HL-60 (cell line): ENCODE measurements at regions not wholly inside any gene's neighbourhood (a gene's known extent, or its start where the extent isn't known, plus 50 kb on each side); places are given as distances from the start of the nearest gene placed in this dataset.

Experiments
- DNase-seq, 2 experiments: peaks; one replicate each; pipeline ENCODE4 v3.0.0-alpha.2; 2010 to 2020; ENCODE audit warnings: low read depth in 1 of 2, low spot score in 1 of 2
- H3K27ac ChIP-seq: fragments of 250-450 bp; sonication (Bioruptor Pico); replicated peaks from 2 replicates; pipeline ENCODE4 v1.5.1; 2020; ENCODE audit warnings: mild to moderate bottlenecking, moderate library complexity
- H3K27me3 ChIP-seq: fragments of 250-450 bp; sonication (Bioruptor Pico); 2 replicates; pipeline ENCODE4 v1.5.1; 2021; ENCODE audit warnings: mild to moderate bottlenecking, moderate library complexity; ENCODE audit not compliant: insufficient read depth, poor library complexity, severe bottlenecking
- H3K4me3 ChIP-seq: replicated peaks from 2 replicates; pipeline ENCODE4 v1.5.1; 2011; ENCODE audit warnings: mild to moderate bottlenecking, control low read depth, low read length; ENCODE audit not compliant: insufficient read depth
- GABPA ChIP-seq: IDR thresholded peaks from 2 replicates; pipeline ENCODE4 v1.6.1; 2012; ENCODE audit warnings: low read depth
- POLR2AphosphoS5 ChIP-seq: IDR thresholded peaks from 2 replicates; pipeline ENCODE4 v1.6.1; 2012; ENCODE audit warnings: low read depth
- SPI1 ChIP-seq: IDR thresholded peaks from 2 replicates; pipeline ENCODE4 v1.6.1; 2012; ENCODE audit warnings: low read depth, mild to moderate bottlenecking, borderline replicate concordance
- TF ChIP-seq, protein P1 (sequence below): IDR thresholded peaks from 2 replicates; pipeline ENCODE4 v1.6.1; 2012; ENCODE audit warnings: low read depth; ENCODE audit not compliant: insufficient replicate concordance
- TF ChIP-seq, protein P2 (sequence below): IDR thresholded peaks from one replicate; pipeline ENCODE4 v1.5.1; 2011; ENCODE audit warnings: low read length, control low read depth, inconsistent platforms; ENCODE audit not compliant: insufficient read depth

DNA sequence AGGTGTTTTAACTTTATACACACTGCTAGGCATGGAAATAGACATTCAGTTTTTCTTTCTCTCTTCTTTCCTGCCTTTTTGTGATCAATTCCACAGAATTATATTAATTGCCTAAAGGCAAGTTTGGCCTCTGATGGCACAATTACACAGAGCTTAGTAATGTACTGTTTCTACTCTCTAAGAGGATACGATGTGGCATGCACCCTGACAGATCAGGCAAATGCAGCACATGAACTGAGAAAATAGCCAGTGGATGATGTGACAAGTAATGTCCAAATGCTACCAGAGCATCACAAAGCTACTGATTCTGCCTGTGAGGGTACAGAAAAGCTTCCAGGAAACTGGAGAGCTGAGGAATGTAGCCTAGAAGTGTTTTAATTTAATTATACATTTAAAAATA, 233.8 kb upstream of the PRR20A start:
- no peak for TF ChIP-seq GABPA
- no peak for TF ChIP-seq SPI1
- TF ChIP-seq, protein P1, sequence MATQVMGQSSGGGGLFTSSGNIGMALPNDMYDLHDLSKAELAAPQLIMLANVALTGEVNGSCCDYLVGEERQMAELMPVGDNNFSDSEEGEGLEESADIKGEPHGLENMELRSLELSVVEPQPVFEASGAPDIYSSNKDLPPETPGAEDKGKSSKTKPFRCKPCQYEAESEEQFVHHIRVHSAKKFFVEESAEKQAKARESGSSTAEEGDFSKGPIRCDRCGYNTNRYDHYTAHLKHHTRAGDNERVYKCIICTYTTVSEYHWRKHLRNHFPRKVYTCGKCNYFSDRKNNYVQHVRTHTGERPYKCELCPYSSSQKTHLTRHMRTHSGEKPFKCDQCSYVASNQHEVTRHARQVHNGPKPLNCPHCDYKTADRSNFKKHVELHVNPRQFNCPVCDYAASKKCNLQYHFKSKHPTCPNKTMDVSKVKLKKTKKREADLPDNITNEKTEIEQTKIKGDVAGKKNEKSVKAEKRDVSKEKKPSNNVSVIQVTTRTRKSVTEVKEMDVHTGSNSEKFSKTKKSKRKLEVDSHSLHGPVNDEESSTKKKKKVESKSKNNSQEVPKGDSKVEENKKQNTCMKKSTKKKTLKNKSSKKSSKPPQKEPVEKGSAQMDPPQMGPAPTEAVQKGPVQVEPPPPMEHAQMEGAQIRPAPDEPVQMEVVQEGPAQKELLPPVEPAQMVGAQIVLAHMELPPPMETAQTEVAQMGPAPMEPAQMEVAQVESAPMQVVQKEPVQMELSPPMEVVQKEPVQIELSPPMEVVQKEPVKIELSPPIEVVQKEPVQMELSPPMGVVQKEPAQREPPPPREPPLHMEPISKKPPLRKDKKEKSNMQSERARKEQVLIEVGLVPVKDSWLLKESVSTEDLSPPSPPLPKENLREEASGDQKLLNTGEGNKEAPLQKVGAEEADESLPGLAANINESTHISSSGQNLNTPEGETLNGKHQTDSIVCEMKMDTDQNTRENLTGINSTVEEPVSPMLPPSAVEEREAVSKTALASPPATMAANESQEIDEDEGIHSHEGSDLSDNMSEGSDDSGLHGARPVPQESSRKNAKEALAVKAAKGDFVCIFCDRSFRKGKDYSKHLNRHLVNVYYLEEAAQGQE = no peak
- TF ChIP-seq POLR2AphosphoS5 = no peak
- TF ChIP-seq, protein P2, sequence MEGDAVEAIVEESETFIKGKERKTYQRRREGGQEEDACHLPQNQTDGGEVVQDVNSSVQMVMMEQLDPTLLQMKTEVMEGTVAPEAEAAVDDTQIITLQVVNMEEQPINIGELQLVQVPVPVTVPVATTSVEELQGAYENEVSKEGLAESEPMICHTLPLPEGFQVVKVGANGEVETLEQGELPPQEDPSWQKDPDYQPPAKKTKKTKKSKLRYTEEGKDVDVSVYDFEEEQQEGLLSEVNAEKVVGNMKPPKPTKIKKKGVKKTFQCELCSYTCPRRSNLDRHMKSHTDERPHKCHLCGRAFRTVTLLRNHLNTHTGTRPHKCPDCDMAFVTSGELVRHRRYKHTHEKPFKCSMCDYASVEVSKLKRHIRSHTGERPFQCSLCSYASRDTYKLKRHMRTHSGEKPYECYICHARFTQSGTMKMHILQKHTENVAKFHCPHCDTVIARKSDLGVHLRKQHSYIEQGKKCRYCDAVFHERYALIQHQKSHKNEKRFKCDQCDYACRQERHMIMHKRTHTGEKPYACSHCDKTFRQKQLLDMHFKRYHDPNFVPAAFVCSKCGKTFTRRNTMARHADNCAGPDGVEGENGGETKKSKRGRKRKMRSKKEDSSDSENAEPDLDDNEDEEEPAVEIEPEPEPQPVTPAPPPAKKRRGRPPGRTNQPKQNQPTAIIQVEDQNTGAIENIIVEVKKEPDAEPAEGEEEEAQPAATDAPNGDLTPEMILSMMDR = no peak
- Histone ChIP-seq H3K27me3 (no peaks in the 10 kb centered on the region), H3K4me3 (no peak overlapping the region), H3K27ac (no peak overlapping the region)
- no peak for DNase-seq

DNA sequence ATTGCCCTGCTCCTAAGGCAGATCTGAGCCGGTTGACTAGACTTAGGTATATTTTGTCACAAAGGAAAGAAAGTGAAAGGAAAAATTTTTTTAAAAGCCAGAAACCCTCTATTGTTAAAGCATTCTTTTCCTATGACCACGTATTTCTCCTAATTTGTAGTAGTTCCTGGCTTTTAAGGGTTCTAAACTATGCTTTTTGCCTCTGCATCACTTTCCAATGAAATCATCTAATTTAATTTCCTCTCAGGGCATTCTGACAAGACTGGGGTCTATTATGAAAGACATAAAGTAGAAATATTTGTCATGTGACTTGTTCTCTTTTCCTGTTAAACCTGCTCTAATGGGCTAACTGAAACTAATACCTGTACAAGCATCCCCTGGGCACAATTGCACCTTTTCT, 233.0 kb upstream of the PRR20A start:
- TF ChIP-seq, protein P1 = no peak
- TF ChIP-seq, protein P2 = no peak
- TF ChIP-seq GABPA (no peak), POLR2AphosphoS5 (no peak), SPI1 (no peak)
- H3K27ac ChIP-seq = no peak overlapping the region
- H3K4me3 ChIP-seq = no peak overlapping the region
- no peaks in the 10 kb centered on the region for H3K27me3 ChIP-seq
- no peak for DNase-seq

DNA sequence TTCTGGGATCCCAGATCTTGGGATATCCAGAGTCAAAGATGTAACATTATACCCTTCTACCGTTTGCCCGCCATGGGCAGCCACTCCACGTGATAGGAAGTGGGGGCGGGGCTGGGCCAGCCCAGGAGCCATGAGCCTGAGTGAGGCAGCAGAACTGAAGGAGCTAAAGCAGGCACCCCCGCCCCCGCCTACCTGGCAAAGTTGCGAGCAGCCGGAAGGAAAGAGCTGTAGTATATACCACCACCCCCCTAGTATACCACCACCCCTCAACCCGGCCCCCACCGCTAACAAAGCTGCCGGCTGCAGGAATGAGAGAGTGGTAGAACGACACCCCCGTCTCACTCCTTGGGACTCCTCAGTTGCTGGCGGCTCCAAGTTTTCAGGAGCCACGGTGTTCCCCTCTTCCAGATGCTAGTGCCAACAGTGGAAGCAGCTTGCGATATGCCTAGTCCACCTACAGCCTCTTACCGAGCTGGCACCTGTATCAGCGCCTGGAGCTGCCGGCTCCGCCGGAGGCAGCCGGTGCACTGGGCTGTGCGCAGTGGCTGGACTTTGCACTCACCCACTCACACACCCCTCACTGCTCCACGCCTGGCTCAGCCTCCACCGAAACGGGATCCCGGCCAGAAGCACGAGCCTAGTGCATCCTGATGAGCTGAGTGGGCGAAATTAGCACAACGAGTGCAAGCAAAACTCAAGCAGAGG, 230.7 kb upstream of the PRR20A start:
- Histone ChIP-seq H3K27ac (no peak overlapping the region), H3K4me3 (no peak overlapping the region), H3K27me3 (no peaks in the 10 kb centered on the region)
- DNase-seq = no peak
- TF ChIP-seq SPI1 (no peak), GABPA (no peak), POLR2AphosphoS5 (no peak)
- TF ChIP-seq, protein P2 = no peak
- TF ChIP-seq, protein P1 = no peak
